ENCODE measurements at regions not wholly inside any gene's neighbourhood (a gene's known extent, or its start where the extent isn't known, plus 50 kb on each side); places are given as distances from the start of the nearest gene placed in this dataset.

GRCh38 chr1:116857092-116857491 lies 52.6 kb upstream of the PTGFRN start:
- TF ChIP-seq CTCF (IDR thresholded peaks at IDR 0.05; ENCODE audit: low read depth, low read length, missing input control) (no peak), RAD21 (IDR thresholded peaks at IDR 0.05) (no peak), RXRA (IDR thresholded peaks at IDR 0.05) (no peak), TAF1 (conservative IDR thresholded peaks at IDR 0.05) (no peak), JUND (IDR thresholded peaks at IDR 0.05) (no peak)
